Testis (tissue), 2 donors: ENCODE measurements at regions not wholly inside any gene's neighbourhood (a gene's known extent, or its start where the extent isn't known, plus 50 kb on each side); places are given as distances from the start of the nearest gene placed in this dataset.

Source experiments
- CTCF ChIP-seq, 3 experiments: fragments of 450-650 bp in 2 of 3; fragments of 200-600 bp in 1 of 3; sonication (generic) in 1 of 3; IDR thresholded peaks; one replicate each; pipeline ENCODE4 v1.5.1; 2016 to 2019; ENCODE audit warnings: antibody characterized with exemption in 3 of 3, mild to moderate bottlenecking in 2 of 3, moderate library complexity in 1 of 3
- POLR2A ChIP-seq: fragments of 450-650 bp; IDR thresholded peaks from one replicate; pipeline ENCODE4 v1.6.1; 2017; ENCODE audit warnings: antibody characterized with exemption, mild to moderate bottlenecking, moderate library complexity

GRCh38 chr7:156305351-156305750 lies 335.2 kb upstream of the RNF32 start:
- no peak for TF ChIP-seq CTCF (IDR thresholded peaks at IDR 0.05)
- no peak for TF ChIP-seq POLR2A
